WI38 (cell line): ENCODE measurements at regions not wholly inside any gene's neighbourhood (a gene's known extent, or its start where the extent isn't known, plus 50 kb on each side); places are given as distances from the start of the nearest gene placed in this dataset.

Experiments
- H3K4me3 ChIP-seq: 2 replicates; pipeline ENCODE4 v1.5.1; 2011; ENCODE audit warnings: low read depth, mild to moderate bottlenecking, control low read depth, low read length
- TF ChIP-seq, protein P1 (sequence below): IDR thresholded peaks from 2 replicates; pipeline ENCODE4 v1.5.1; 2012; ENCODE audit warnings: low read depth, mild to moderate bottlenecking, control low read depth, low read length

- H3K4me3 ChIP-seq: no peak overlapping the region
- TF ChIP-seq, protein P1, sequence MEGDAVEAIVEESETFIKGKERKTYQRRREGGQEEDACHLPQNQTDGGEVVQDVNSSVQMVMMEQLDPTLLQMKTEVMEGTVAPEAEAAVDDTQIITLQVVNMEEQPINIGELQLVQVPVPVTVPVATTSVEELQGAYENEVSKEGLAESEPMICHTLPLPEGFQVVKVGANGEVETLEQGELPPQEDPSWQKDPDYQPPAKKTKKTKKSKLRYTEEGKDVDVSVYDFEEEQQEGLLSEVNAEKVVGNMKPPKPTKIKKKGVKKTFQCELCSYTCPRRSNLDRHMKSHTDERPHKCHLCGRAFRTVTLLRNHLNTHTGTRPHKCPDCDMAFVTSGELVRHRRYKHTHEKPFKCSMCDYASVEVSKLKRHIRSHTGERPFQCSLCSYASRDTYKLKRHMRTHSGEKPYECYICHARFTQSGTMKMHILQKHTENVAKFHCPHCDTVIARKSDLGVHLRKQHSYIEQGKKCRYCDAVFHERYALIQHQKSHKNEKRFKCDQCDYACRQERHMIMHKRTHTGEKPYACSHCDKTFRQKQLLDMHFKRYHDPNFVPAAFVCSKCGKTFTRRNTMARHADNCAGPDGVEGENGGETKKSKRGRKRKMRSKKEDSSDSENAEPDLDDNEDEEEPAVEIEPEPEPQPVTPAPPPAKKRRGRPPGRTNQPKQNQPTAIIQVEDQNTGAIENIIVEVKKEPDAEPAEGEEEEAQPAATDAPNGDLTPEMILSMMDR: no peak
These were observed 245.1 kb downstream of the SOX9 start for GRCh38 chr17:72365857-72366414.

DNA sequence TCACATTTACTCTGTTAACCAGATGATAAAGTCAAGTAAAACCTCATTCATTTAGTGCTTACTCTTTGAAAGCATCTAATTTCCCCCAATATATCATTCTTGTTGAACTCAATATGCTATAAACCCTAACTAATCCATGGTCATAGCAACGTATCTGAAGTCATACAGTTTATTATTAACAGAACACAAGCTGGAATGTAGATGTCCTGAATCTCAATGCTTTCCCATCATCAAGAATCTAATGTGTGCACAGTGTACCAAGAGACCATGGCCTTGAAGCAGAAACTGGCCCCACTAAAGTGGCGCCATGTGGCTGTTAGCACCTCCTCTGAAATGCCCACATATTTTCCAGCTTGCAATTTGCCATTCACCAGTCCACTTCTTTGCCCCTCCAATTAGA is 245.8 kb downstream of the SOX9 start:
- no peak overlapping the region for H3K4me3 ChIP-seq
- TF ChIP-seq, protein P1: no peak

DNA sequence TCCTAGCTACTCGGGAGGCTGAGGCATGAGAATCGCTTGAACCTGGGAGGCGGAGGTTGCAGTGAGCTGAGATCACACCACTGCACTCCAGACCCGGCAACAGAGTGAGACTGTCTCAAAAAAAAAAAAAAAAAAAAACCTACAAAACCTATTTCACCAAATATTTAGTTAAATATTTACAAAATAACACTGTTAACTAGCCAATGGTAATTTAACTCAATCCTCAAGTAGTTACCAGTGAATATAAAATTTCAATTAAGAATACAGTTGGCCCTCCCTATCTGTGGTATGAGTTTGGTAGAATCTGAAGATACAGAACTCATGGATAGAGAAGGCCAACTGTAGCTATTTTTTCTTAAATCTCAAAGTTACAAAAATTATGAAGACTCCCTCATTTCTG is 247.4 kb downstream of the SOX9 start:
- TF ChIP-seq, protein P1: no peak

GRCh38 chr17:72369366-72369765 is 248.5 kb downstream of the SOX9 start:
- TF ChIP-seq, protein P1: no peak
- no peak overlapping the region for H3K4me3 ChIP-seq

More for the DNA sequence above, 247.4 kb downstream of the SOX9 start:
- no peak overlapping the region for H3K4me3 ChIP-seq

GRCh38 chr17:72370819-72371218 is 250.0 kb downstream of the SOX9 start:
- TF ChIP-seq, protein P1: no peak
- no peak overlapping the region for H3K4me3 ChIP-seq

DNA sequence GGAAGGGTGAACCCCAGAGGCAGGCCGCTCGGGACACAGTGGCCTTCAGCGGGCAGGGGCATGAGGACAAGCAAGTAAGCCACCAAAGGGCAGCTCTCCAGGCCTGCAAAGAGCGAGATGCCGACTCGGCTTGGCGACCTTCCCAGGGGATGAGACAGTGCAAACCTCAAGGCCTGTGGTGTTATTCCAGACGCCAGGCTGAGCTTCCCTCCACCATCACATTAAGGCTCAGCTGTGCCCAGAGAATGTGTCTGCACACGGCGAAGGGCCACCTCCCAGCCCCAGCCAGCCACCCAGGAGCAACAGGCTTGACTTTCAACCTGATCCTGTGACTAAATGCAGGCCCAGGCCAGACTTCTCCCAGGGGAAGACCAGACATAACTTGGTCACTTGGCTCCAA is 251.4 kb downstream of the SOX9 start:
- TF ChIP-seq, protein P1: no peak
- H3K4me3 ChIP-seq: no peak overlapping the region

- no peak overlapping the region for H3K4me3 ChIP-seq
- TF ChIP-seq, protein P1: no peak
These were observed 253.3 kb downstream of the SOX9 start for GRCh38 chr17:72373910-72374741.
